SK-N-SH (cell line): ENCODE measurements at regions not wholly inside any gene's neighbourhood (a gene's known extent, or its start where the extent isn't known, plus 50 kb on each side); places are given as distances from the start of the nearest gene placed in this dataset.

Source experiments
- SMC3 ChIP-seq: IDR thresholded peaks from 2 replicates; pipeline ENCODE4 v1.6.1; 2012; ENCODE audit warnings: low read depth, low read length, improper control_type of control experiment
- TAF1 ChIP-seq: IDR thresholded peaks from 2 replicates; pipeline ENCODE4 v1.6.1; 2012; ENCODE audit warnings: low read depth, mild to moderate bottlenecking, low read length, moderate library complexity, borderline replicate concordance

DNA sequence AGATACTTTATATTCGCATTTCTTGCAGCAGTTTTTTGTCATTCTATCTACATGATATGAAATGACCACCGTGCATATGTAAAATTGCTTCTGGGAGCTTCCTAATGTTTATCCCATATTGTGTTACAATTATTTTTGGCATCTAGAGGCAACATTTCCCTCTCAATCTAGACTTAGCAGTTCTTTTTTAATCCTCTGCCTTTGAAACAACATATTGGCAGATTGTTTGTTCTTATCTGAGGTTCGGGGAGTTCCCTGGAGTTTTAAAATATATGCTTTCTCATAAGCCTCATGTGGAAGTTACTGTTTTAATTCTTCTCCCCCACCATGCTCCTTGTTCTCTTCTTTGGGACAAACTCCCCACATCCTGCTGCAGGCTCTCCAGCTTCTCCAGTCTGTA is 130.1 kb upstream of the SLC10A2 start:
- no peak for TF ChIP-seq TAF1
- TF ChIP-seq SMC3 = no peak
